Ammon's horn (tissue), 1 donor: ENCODE measurements at regions not wholly inside any gene's neighbourhood (a gene's known extent, or its start where the extent isn't known, plus 50 kb on each side); places are given as distances from the start of the nearest gene placed in this dataset.
A peak's percentile ranks its signal among the peaks of the same experiment; 100 is the strongest.

Experiments used
- DNase-seq: peaks from one replicate; pipeline ENCODE4 v3.0.0-alpha.2; 2016; ENCODE audit warnings: low spot score

DNA sequence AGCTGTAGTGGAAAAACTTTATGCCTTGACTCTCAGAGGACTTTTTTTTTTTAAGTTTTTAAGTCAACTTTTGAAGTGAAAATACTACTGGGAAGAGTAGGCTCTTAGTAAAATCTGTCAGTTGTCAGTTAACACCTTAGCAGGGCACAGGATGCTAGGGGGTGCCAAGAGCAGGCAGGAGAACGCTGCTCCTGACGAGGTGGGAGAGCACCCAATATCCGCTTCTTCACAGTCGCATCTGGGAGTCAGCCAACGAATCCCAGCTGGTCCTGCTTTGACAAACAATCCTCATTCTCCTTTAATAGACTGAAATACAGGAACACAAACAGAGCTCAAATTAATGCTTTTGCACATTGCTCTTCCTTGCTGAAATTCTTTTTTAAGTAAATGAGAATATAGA is 709.5 kb upstream of the ACVR2A start:
- peak; percentile 54 for DNase-seq

- no peak for DNase-seq
These were observed 711.4 kb upstream of the ACVR2A start for GRCh38 chr2:147133286-147133908.

GRCh38 chr2:147125145-147125544 is 719.7 kb upstream of the ACVR2A start:
- DNase-seq = no peak

- no peak for DNase-seq
These were observed 721.9 kb upstream of the ACVR2A start for GRCh38 chr2:147122944-147123343.

GRCh38 chr2:147110962-147111361 is 733.9 kb upstream of the ACVR2A start:
- DNase-seq = no peak

- no peak for DNase-seq
These were observed 734.5 kb upstream of the ACVR2A start for GRCh38 chr2:147110317-147110716.

DNA sequence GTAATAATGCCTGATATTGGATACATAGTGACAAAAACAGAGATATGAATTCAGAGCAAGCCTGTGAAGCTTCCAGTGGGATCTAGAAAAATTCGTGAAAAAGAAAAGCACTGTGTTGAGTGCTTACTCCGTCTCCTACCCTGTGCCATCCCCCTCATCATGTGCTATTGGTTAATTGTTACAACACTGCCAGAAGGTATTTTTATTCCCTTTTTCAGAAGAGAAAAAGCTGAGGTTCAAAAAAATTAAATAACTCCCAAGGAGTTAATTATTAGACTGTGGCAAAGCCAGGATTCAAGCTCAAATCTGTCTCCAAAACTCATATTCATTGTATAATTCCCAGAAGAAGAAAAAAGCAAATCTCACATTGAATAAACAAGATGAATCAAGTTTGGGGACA is 735.5 kb upstream of the ACVR2A start:
- DNase-seq = no peak

DNA sequence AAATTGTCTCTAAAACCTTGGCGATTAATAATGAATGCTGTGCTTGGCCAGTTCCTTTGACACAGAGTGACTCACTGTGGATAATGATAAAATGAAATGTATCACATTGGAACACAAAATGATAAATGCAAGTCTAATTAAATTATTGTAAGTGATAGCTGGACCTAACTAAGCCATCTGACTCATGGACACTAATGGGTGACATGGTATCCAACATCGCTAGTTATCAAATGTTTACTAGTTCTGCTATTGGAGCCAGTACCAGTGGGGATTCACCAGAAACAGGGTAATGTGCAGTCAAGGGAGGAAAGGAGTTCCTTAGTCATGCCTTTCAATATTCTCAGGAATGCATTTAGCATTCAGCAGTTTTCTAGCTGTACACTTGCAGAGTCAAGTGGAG is 736.3 kb upstream of the ACVR2A start:
- DNase-seq = no peak

DNA sequence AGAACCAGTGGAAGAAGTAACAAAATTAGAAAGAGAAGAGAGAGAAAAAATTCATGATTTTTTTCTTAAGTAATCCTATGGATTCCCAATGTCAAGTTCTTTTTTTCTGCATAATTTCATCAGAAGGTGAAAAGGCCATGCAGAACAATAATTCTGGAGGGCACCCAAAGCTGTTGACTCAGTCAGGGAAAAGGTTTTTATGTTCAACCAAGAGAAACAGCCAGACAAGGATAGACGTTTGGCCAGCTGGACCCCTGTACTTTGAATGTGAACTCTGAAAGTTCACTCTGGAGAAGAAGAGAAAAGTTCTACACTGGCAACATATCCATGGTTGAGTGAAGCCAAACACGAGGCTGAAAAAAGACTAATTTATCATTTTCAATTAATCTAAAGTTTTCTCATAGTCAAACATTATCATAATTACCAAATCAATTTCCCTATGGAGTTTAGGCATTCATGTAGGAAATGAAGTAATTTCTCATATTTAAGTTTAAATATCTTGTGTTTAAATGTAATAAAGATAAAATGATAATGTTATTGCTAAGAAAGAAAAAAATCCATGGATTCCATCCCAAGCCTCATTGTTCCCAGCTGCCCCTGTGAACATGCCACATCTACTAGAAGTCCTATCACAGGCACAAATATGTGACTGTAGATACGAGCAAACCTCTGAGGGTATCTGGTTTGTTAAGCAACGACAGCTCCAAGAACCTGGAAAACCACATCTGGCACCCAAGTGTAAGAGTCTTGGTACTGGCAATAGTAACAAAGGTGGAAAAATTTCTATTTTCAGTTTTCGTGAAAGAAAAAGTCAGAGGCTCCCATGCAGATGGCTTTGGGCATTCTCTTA is 742.7 kb upstream of the ACVR2A start:
- no peak for DNase-seq

- DNase-seq = no peak
These were observed 744.3 kb upstream of the ACVR2A start for GRCh38 chr2:147100406-147101035.

DNA sequence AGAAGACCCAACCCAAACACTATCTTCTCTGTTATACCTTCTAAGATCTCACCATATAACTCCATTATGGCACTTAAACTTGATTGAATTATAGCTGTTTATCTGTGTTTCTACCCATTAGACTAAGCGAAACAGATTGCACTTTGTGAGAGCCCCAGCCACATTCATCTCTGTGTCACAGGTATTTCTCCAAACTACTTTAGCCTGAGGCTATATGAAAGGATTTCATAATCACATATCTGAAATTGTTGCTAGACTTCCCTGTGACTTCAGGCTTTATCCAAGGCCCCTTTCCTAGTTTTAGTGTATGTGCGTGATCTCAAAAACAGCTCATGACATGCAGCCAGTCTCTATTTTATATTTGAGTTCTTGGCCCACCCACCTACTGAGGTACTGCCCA is 745.0 kb upstream of the ACVR2A start:
- DNase-seq = no peak

- no peak for DNase-seq
These were observed 745.9 kb upstream of the ACVR2A start for GRCh38 chr2:147098940-147099339.

- DNase-seq = no peak
These were observed 747.1 kb upstream of the ACVR2A start for GRCh38 chr2:147097747-147098146.

- no peak for DNase-seq
These were observed 748.2 kb upstream of the ACVR2A start for GRCh38 chr2:147096671-147097070.

DNA sequence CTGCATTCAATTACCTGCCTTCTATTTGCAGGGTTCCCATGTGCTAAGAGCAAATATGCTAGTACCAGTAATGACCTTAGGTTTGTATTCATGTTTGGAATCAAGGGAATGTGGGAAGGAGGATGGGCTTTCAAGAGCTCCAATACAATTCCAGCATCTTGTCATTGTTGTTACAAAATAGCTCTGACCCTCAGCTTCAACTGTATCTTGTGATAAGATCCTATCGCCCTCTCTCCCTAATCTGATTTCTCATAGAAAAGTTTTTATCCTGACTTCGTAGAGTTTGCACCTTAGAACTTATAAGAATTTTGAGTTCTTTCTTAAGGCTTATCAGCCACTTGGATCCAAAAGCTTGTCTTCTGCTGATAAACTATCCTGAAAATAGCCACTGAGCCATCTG is 749.5 kb upstream of the ACVR2A start:
- DNase-seq = no peak

DNA sequence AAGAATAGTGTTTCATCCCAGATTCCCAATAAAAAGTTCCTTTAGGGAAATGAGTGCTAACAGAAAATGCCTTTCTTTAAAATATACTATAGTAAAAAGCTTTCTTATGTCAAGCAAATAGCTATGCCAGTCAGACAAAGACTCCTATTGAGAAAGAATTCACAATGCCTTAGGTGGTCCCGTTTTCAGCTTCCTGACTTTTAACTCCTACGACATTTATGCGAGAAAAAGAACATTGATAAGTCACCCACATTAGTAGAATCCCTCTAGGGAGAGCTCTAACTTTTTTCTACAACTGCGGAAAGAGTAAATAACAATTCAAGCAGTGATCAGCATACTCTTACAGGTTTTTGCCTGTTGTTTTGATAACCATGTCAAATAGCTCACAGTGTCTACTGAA is 750.8 kb upstream of the ACVR2A start:
- DNase-seq = no peak

DNA sequence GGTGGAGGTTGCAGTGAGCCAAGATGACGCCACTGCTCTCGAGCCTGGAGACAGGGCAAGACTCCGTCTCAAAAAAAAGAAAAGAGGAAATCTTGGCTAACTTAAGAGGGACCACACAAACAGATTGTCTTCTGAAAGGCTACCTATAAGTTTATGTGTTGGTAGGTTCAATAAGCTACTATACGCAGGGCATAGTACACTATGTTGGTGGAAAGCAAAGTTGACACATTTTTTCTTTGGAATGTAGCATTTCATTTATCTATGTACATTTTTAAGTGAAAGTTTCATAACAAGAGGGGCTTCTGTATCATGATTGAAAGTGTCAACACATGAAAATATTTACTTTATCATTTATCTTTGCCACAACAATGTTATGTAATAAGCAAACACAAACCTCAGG is 752.6 kb upstream of the ACVR2A start:
- DNase-seq = no peak

DNA sequence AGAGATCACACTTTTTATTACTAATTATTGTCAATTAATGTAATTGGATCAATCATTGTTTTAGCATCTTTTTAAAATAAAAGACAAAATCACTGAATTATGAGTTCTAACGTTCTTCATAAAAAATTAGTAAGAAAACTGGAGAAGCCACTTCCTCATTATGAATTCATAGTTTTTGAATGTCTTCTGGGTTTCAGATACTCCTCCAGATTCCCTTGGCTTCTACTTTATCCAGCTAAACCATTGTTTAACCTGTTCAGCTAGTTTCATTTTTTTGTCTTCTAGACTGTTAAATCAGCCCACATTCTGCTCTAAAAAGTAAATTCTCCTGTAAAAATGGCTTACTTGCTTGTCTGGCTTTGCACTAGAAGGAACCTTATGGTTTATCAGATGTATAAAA is 753.4 kb upstream of the ACVR2A start:
- DNase-seq = no peak

- no peak for DNase-seq
These were observed 756.0 kb upstream of the ACVR2A start for GRCh38 chr2:147088871-147089270.

DNA sequence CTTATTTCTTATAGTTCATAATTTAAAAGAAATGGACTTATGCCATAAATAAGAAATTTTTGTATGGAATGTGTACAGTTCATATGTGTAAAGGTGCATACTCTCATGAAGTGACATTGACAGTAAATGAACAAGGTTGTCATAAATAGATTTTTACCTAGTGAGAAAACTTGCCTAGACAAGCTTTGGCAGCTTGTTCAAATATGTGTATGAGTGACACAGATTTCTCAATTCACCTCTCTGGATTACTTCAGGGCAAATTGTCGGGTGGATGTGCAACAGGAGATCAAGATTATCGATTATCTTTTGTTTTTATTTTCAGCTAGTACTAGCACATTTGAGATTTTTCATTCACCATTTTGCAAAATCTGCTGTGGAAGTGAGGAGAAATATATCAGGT is 758.1 kb upstream of the ACVR2A start:
- DNase-seq = no peak

DNA sequence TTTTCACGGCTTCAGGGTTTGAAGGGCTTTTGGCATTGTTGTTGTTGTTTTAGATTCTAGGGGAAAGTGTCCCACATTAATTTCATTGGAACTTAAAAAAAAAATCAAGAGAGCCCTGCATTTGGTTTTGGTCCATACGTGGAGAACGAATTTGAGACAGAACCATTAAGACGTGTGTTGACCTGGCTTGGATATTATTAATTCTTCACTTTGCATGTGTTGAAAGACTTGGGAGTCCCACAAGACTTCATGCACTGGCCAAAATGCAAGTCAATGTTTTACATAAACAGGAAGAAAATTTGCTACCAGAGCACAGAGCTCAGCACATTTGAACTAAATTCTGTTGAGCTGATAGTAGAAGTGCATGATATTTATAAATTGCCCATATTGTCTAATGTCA is 761.2 kb upstream of the ACVR2A start:
- no peak for DNase-seq

DNA sequence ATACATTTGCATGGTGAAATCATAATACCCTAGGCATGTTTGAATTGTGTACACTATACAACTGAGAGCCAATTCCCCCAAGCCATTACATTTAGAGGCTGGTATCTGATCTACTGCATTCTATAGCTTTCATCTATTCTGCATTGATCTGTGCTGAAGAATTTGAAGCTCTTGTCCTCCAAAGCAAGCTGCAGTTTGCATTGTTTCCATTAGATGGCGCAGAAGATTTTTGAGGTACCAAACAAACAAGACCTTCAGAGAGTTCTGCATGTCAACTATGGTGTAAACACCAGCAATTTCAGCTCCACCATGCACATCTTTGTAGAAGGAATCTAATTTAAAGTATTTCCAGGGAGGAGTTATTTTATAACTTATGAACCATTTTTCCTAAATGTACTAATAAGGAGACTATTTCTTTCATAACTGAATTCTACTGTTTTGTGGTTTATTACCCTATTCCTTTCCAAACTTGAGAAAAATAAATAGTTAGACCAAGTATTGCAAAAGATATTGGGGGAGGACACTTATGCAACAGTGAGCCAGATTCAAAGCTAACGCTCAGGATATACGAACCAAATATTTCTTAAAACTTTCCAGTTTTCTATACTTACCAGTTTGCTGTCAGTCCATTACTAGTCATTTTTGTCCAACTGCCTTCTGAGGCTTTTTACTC is 761.8 kb upstream of the ACVR2A start:
- peak; percentile 86 for DNase-seq

DNA sequence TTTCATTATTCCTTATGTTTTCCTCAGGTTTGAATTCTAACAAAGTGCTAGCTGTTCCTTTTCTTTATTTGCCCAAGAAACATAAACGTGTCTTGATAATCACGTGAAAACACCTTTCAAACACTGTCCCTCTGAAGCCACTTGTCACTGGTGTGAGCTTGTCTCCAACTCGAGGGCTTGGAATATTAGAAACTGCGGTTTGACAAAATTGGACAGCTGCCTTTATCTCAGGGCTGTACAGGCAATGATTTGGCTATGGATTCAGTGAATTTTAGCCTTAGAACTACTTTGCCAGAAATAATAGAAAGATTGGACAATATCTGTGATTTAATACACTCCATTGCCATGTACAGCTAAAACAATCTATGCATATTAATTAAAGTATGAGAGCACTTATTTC is 763.0 kb upstream of the ACVR2A start:
- DNase-seq = no peak
